ENCODE measurements at regions not wholly inside any gene's neighbourhood (a gene's known extent, or its start where the extent isn't known, plus 50 kb on each side); places are given as distances from the start of the nearest gene placed in this dataset.
A peak's percentile ranks its signal among the peaks of the same experiment; 100 is the strongest.
"Not testable (repeated sequence)": the region's sequence is repeated elsewhere in the genome, so short reads cannot be mapped to it uniquely, and the experiment has no call there.

- no peak for DNase-seq
- intact Hi-C loops (cut with DNase I) = no loop called here
Observed at GRCh38 chr1:30539884-30540283, 183.5 kb downstream of the MATN1 start.

- intact Hi-C loops (cut with DNase I) = no loop called here
Observed at GRCh38 chr1:30538993-30539867, 184.2 kb downstream of the MATN1 start.

GRCh38 chr1:30538226-30538992, 185.0 kb downstream of the MATN1 start:
- DNase-seq = no peak
- intact Hi-C loops (cut with DNase I) = no loop called here

More at GRCh38 chr1:30538993-30539867, 184.2 kb downstream of the MATN1 start:
- no peak for DNase-seq

GRCh38 chr1:30537279-30537678, 186.1 kb downstream of the MATN1 start:
- no peak for DNase-seq
- intact Hi-C loops (cut with DNase I) = no loop called here

- DNase-seq = peak in 2 of 42 donors; percentile 12 to 28
- intact Hi-C loops (cut with DNase I) = no loop called here
Observed at GRCh38 chr1:30536530-30536929, 186.9 kb downstream of the MATN1 start.

GRCh38 chr1:30535595-30536325, 187.6 kb downstream of the MATN1 start:
- intact Hi-C loops (cut with DNase I) = no loop called here
- DNase-seq = peak in 2 of 42 donors; percentile 8 to 13

GRCh38 chr1:30534551-30534940, 188.8 kb downstream of the MATN1 start:
- DNase-seq = peak in 2 of 42 donors; percentile 4 to 14
- intact Hi-C loops (cut with DNase I) = no loop called here

- intact Hi-C loops (cut with DNase I) = no loop called here
- peak in 2 of 42 donors; percentile 18 to 24 for DNase-seq
Observed at GRCh38 chr1:30533796-30534550, 189.4 kb downstream of the MATN1 start.

GRCh38 chr1:30533141-30533540, 190.2 kb downstream of the MATN1 start:
- intact Hi-C loops (cut with DNase I) = no loop called here
- DNase-seq = peak in 1 of 42 donors; percentile 4

- peak in 3 of 42 donors; percentile 4 to 8 (median 6) for DNase-seq
- intact Hi-C loops (cut with DNase I) = no loop called here
Observed at GRCh38 chr1:30532621-30533020, 190.8 kb downstream of the MATN1 start.

- peak in 2 of 42 donors; percentile 27 to 31 for DNase-seq
Observed at GRCh38 chr1:30527511-30528140, 195.8 kb downstream of the MATN1 start.

GRCh38 chr1:30526652-30527345, 196.6 kb downstream of the MATN1 start:
- intact Hi-C loops (cut with DNase I) = no loop called here
- DNase-seq = peak in 2 of 42 donors; percentile 2 to 7

More at GRCh38 chr1:30527511-30528140, 195.8 kb downstream of the MATN1 start:
- intact Hi-C loops (cut with DNase I) = no loop called here

- peak in 3 of 42 donors; percentile 10 to 28 (median 14) for DNase-seq
- intact Hi-C loops (cut with DNase I) = no loop called here
Observed at GRCh38 chr1:30525971-30526651, 197.3 kb downstream of the MATN1 start.

- intact Hi-C loops (cut with DNase I) = no loop called here
- peak in 2 of 42 donors; percentile 12 to 13 for DNase-seq
Observed at GRCh38 chr1:30525631-30525970, 197.8 kb downstream of the MATN1 start.

- peak in 2 of 42 donors; percentile 8 to 22 for DNase-seq
- intact Hi-C loops (cut with DNase I) = no loop called here
Observed at GRCh38 chr1:30524840-30525617, 198.4 kb downstream of the MATN1 start.

GRCh38 chr1:30524025-30524555, 199.3 kb downstream of the MATN1 start:
- intact Hi-C loops (cut with DNase I) = not testable (repeated sequence)
- DNase-seq = peak in 2 of 42 donors; percentile 5 to 29

All from head of caudate nucleus (tissue), 42 donors.